GM21515 (cell line): ENCODE measurements at regions not wholly inside any gene's neighbourhood (a gene's known extent, or its start where the extent isn't known, plus 50 kb on each side); places are given as distances from the start of the nearest gene placed in this dataset.
"Not testable (repeated sequence)": the region's sequence is repeated elsewhere in the genome, so short reads cannot be mapped to it uniquely, and the experiment has no call there.

Experiments
- ATAC-seq: cut with Tn5 transposase; IDR thresholded peaks from one replicate; pipeline ENCODE4 v1.9.1; 2021; ENCODE audit not compliant: unreplicated experiment

GRCh38 chr12:102344691-102345090, 135.7 kb downstream of the IGF1 start:
- ATAC-seq: no peak

DNA sequence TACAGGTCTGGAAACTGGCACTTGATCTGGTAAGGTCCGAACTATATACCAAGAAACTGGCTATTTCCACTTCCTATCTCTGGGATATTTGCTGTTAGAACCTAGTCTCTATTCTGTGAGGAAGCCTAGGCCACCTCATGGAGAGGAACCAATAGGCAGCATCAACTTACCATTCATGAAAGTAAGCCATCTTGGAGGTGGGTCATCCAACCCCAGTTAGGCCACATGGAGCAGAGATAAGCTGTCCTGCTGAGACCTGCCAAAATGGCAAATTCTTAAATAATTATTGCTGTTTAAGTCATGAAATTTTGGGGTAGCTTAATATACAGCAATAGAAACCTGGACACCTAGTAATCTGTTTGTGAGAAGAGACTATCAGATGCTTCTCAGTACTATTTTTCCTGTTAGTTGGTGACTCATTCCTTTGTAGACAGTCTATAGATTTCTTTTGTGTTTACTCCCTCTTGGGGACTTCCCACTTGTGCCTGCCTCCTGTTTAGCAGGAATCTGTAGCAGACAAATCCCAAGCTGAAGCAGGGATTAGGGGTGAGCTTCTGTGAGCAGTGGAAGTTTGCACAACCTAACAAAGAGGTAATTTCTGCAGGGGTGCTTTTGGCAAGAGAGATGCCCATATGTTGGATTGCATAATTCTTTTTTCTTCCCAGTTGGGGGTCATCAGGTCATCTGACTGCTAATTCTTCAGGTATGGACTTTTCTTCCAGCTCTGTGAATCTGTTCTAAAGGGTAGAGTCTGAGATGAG, 136.8 kb downstream of the IGF1 start:
- ATAC-seq: no peak

DNA sequence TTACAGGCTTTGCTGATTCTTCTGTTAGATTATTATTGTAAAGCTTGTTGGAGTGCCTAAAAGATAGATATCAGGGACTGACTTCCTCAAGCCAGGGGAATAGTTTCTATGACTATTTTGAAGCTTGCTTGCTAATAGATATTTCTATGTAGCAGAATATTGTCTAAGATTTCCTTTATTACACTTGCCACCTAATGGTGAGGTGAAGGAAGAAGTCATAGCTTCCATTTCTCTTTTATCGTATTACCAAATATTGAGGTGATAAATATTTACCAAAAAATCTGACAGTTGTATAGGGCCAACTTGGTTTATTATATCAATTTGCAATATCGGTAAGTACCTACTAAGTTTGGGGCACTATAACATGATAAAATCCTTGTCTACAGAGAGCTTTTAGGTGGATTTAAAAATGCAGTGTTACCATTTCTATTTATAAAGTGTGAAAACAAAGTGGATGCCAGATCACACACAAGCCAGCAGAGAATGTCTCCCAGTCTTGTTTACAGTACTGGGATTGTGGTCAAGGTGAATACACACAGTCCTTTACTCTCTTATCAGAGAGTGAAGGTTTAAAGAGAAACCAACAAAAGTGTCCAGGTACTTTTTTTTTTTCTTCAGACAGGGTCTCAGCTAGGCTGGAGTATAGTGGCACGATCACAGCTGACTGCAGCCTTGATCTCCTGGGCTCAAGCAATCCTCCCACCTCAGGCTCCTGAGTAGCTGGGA, 137.9 kb downstream of the IGF1 start:
- ATAC-seq: no peak

GRCh38 chr12:102334765-102335164, 137.1 kb upstream of the PMCH start:
- ATAC-seq: no peak

GRCh38 chr12:102331419-102331818, 133.8 kb upstream of the PMCH start:
- ATAC-seq: no peak

DNA sequence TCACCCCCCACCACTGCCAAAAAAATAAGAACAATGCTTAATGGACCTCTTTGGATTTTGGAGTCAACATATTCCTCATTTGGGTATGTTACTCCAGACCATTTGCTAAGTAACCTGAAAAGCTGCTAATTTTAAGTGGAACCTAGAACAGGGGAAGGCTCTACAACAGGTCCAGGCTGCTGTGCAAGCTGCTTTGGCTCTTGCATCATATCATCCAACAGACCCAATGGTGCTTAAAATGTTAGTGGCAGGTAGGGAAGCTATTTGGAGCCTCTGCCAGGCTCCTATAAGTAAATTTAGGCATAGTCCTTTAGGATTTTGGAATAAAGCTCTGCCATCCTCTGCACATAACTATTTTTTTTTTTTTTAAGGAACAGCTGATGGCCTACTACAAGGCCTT, 132.2 kb upstream of the PMCH start:
- no peak for ATAC-seq

GRCh38 chr12:102326982-102327381, 129.3 kb upstream of the PMCH start:
- ATAC-seq: no peak

- ATAC-seq: not testable (repeated sequence)
These were observed 127.5 kb upstream of the PMCH start for GRCh38 chr12:102325108-102325507.

DNA sequence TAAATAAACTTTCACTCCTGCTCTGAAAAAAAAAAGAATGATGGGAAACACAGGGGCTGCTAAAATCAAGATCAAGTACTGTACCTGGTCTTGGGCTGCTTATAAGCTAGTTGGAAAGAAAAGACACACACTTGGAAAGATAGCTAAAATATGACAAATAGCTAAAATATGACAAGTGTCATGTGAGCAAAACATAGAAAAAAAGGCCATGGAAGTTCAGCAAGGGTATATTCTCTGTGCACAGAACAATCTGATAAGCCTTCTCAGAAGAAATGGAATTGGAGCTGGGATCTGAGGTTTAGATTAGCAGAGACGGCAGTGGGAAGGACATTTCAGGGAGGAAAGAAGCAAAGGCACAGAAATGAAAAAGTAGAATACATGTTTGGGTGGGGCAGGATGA, 126.2 kb upstream of the PMCH start:
- ATAC-seq: no peak

GRCh38 chr12:102322254-102322653, 124.6 kb upstream of the PMCH start:
- no peak for ATAC-seq

DNA sequence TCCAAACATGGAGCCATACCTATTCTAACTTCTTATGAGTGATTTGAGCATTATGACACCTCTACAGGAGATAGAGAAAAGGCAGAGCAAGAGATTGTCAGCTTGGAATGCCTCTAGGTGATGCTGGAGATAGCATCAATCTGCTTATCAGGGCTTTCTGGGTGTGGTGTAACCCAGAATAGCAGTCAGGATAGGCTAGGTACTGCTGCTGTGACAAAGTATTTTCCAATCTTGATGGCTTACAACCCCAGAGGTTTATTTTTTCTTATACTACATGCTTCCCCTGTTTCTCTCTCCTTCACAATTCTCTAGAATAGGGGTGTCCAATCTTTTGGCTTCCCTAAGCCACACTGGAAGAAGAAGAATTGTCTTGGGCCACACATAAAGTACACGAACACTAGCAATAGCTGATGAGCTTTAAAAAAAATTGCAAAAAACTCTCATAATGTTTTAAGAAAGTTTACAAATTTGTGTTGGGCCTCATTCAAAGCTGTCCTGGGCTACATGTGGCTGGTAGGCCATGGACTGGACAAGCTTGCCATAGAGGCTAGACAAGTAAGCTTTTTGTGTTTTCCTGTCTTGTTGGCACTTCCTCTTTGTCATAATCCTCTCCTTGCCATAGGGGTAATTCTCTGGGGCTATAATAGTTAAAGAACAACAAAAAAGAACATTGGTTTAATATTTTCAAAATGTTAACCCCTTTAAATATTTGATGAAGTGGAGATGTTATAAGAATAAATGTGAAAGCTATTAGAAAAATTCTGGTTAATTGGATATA, 123.9 kb upstream of the PMCH start:
- ATAC-seq: no peak

- no peak for ATAC-seq
These were observed 119.5 kb upstream of the PMCH start for GRCh38 chr12:102317155-102317554.

GRCh38 chr12:102316723-102317122, 119.1 kb upstream of the PMCH start:
- ATAC-seq: no peak

DNA sequence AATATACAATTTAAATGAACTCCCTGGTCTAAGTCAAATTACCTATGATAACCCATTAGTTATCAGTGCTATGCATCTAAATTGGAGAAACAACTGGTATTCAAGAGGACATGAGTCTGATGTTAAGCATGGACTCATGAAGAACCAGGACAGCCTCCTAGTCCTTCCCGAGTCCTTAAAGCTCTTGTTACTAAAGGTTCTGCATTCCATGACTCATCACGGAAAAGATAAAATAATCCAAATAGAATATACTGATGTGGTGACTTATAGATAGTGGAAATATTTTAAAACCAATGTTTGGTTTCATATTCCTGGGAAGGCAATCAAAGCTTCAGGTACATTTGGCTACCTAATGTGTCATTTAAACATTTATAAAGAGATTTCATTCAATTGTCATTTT, 117.2 kb upstream of the PMCH start:
- ATAC-seq: no peak

GRCh38 chr12:102313116-102313971, 115.7 kb upstream of the PMCH start:
- ATAC-seq: not testable (repeated sequence)

DNA sequence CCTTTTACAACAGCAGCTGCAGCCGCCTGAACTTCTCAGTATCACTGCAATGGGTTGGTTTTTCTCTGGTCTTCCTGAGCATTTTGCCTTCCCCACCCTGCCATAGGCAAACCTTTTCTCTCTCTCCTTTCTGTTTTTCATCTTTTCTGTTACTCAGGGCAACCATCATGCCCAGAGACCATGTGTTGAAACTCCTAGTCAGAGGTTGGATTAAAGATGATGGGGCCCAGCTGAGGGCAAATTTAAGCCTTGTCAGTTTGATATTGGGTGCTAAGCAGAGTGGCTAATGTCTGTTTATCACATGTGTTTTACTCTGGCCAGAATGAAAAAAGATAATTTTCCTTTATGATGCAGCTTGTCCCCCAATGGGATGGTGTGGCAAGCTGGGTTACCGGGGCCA, 107.9 kb upstream of the PMCH start:
- no peak for ATAC-seq

DNA sequence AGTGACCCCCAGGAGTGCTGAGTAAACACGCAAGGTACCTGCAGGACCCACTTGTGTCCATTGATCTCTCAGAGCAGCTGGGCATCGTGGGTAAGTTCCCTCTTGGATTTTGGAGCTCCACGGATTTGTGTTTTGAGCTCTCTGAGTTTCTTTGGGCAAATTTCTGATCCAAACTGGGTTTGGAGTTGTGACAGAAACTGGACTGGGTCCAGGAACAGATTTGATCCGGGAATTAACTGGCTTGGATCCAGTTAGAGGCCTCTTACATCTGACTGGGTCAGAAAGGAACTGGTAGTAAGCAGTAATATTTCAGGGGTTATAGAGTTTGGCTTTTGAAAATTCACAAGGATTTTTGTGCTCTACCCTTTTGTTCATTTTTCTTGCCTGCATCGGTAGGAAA, 107.0 kb upstream of the PMCH start:
- not testable (repeated sequence) for ATAC-seq

- ATAC-seq: no peak
These were observed 104.9 kb upstream of the PMCH start for GRCh38 chr12:102302553-102302952.

DNA sequence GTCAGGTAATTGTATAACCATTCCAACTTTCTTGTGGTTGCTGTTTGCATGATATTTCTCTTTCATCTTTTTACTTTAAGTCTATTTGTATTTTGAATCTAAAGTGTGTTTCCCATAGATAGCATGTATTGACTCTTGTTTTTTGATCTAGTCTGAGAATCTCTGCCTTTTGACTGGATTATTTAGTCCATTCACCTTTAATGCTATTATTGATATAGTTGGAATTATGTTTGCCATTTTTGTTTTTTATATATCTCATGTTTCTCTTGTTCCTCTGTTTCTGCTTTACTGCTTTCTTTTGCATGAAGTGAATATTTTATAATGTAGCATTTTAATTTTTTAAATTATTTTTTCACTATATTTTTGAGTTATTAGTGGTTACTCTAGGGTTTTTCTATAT, 103.9 kb upstream of the PMCH start:
- no peak for ATAC-seq

GRCh38 chr12:102300824-102301461, 103.3 kb upstream of the PMCH start:
- ATAC-seq: peak; percentile 86
